ENCODE measurements at regions not wholly inside any gene's neighbourhood (a gene's known extent, or its start where the extent isn't known, plus 50 kb on each side); places are given as distances from the start of the nearest gene placed in this dataset.
A peak's percentile ranks its signal among the peaks of the same experiment; 100 is the strongest.

DNA sequence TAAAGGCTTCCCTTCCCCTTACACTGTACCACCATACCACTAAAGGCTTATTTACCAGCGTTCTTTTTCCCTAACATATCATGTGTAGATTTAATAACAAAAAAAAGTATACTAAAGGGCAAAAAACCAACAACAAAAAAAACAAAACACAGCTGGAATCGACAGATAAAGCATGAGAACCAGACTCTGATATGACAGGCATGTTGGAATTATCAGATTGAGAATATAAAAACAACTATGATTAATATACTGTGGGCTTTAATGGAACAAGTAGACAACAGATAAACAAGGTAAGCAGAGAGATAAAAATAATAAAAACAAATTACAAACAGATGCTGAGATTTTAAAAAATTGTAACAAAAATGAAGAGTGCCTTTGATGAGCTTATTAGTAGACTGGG lies 754.1 kb upstream of the MDGA2 start:
- no peaks in the 10 kb centered on the region for H3K27me3 ChIP-seq (ENCODE audit: insufficient read depth, low read length)
- no peak overlapping the region for H2AFZ ChIP-seq (ENCODE audit: low read depth, low read length)
- H3K36me3 ChIP-seq (ENCODE audit: insufficient read depth, low read length): no peaks in the 10 kb centered on the region
- no peak overlapping the region for H3K4me3 ChIP-seq (ENCODE audit: low read length)
- H3K4me1 ChIP-seq (ENCODE audit: insufficient read depth, low read length): no peaks in the 10 kb centered on the region
- no peaks in the 10 kb centered on the region for H3K9me3 ChIP-seq (ENCODE audit: low read length)

DNA sequence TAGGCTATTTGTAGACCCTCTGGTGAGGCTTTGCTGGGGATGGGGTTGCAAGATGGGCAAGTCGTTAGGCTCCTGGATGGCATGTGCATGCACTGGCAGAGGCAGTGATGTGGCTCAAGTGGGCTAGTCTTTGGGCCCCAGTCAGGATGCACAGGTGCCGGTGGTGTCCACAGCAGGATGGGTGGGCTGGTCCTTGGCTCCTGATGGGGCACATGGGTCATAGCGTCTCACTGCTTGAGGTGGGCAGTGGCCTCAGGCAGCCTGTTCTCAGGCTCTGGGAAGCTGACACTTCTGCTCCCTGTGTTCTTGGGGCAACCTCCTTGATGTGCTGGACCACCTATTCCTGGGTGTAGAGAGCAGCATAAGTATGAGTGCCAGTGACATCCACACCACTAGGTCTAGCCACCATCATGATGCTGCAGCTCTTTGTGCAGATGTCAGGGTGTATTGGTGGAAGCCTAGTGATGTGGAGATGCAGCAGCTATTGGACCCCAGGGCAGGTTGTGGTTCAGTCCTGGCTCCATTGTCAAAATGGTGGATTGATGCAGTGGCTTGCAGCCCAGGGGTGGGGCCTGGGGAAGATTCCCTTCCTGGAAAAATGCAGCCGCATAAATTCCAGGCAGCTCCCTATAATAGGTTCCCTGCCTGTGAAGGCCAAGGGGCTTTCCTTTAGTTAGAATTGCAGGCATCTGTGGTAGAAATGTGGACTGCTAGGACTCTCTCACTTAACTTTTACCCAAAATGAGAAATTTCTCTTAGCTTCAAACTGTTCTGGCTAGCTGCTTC lies 742.5 kb upstream of the MDGA2 start:
- H2AFZ ChIP-seq (ENCODE audit: low read depth, low read length): no peak overlapping the region
- no peak overlapping the region for H3K4me3 ChIP-seq (ENCODE audit: low read length)
- H3K4me1 ChIP-seq (ENCODE audit: insufficient read depth, low read length): no peaks in the 10 kb centered on the region

DNA sequence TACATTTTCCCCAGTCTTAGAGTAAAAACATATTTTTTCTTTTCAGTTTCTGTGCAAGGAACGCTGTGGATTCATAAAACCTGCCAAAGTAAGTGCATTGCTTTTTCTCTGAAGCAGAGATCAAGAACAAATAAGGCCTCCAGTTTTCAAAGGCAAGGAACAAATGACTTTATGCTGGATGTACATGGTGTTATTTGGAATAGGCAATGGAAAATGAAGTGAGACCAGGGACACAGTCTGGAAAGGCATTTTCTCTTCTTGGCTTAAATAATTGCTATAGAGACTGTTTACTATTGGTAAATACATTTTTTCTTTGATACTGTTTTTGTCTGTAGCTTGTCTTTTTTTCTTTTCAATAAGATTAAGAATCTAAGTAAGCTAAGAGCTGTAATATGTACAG lies 725.9 kb upstream of the MDGA2 start:
- no peaks in the 10 kb centered on the region for H3K27me3 ChIP-seq (ENCODE audit: insufficient read depth, low read length)
- no peaks in the 10 kb centered on the region for H3K4me1 ChIP-seq (ENCODE audit: insufficient read depth, low read length)
- no peaks in the 10 kb centered on the region for H3K36me3 ChIP-seq (ENCODE audit: insufficient read depth, low read length)
- H2AFZ ChIP-seq (ENCODE audit: low read depth, low read length): no peak overlapping the region
- no peaks in the 10 kb centered on the region for H3K9me3 ChIP-seq (ENCODE audit: low read length)
- no peak overlapping the region for H3K4me3 ChIP-seq (ENCODE audit: low read length)

More for the DNA sequence above, 742.5 kb upstream of the MDGA2 start:
- no peaks in the 10 kb centered on the region for H3K27me3 ChIP-seq (ENCODE audit: insufficient read depth, low read length)
- no peaks in the 10 kb centered on the region for H3K36me3 ChIP-seq (ENCODE audit: insufficient read depth, low read length)
- H3K9me3 ChIP-seq (ENCODE audit: low read length): no peaks in the 10 kb centered on the region

DNA sequence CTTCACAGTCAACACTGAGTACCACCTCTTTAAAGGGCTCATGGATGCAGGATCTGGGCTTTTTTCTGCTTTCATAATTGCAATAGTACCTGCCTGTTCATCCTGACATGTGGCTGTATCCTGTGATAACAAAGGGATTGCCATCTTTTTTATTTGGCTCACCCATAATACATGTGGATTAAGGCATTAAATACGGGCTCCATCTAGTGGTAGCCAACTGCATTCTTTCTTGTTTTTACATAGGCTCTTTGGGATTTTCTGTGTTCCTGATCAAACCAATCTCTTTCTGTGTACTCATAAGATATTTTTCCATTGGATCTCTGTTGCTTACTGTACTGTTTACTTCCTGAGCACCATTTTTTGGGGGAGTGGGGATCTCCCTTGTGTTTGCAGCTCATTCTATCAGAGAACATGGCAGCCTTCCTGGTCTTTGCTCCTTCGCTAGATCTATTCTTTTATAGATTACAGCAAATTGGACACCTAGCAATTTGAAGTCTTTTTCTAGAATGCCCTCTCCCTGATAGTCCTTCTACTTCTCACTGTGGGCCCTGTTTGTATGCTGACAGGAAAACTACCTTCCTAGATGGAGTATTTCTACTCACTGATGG lies 723.4 kb upstream of the MDGA2 start:
- no peak overlapping the region for H3K4me3 ChIP-seq (ENCODE audit: low read length)

DNA sequence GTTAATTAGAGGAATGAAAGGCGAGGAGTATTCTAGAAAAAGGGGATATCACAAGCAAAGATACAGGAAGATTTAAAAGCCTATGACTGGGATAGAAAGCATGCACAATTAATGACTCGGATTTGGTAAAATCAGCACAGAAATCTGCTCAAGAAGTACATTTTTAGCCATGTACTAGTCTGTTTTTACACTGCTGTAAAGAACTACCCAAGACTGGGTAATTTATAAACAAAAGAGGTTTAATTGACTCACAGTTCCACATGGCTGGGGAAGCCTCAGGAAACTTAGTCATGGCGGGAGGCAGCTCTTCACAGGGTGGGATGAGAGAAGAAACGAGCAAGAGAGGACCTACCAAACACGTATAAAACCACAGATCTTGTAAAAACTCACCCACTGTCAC lies 716.3 kb upstream of the MDGA2 start:
- H3K27me3 ChIP-seq (ENCODE audit: insufficient read depth, low read length): no peaks in the 10 kb centered on the region
- no peak overlapping the region for H2AFZ ChIP-seq (ENCODE audit: low read depth, low read length)
- H3K36me3 ChIP-seq (ENCODE audit: insufficient read depth, low read length): no peaks in the 10 kb centered on the region
- no peaks in the 10 kb centered on the region for H3K4me1 ChIP-seq (ENCODE audit: insufficient read depth, low read length)
- H3K4me3 ChIP-seq (ENCODE audit: low read length): no peak overlapping the region
- H3K9me3 ChIP-seq (ENCODE audit: low read length): no peaks in the 10 kb centered on the region

More for the DNA sequence above, 723.4 kb upstream of the MDGA2 start:
- Histone ChIP-seq H2AFZ (ENCODE audit: low read depth, low read length) (peak overlapping the region; percentile 27), H3K4me1 (ENCODE audit: insufficient read depth, low read length) (no peaks in the 10 kb centered on the region), H3K27me3 (ENCODE audit: insufficient read depth, low read length) (no peaks in the 10 kb centered on the region), H3K36me3 (ENCODE audit: insufficient read depth, low read length) (no peaks in the 10 kb centered on the region), H3K9me3 (ENCODE audit: low read length) (no peaks in the 10 kb centered on the region)

DNA sequence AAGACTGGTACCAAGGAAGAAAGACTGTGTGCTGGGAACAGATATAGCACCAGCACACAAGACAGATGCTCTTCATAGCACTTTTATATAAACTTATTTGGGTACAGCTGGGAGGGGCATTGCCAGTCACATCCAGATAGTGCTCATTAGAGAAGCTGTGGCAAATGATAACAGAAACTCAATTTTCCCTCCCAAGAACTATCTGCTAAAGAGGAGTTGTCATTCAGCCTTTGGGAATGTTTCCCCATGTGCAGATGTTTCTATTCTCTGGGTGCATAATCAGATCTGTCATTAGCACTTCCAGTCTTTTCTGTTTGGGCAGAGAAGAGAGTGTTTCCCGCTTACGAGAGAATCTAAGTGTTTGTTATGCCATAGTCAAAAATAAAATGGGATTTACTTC lies 714.9 kb upstream of the MDGA2 start:
- Histone ChIP-seq H2AFZ (ENCODE audit: low read depth, low read length) (no peak overlapping the region), H3K9me3 (ENCODE audit: low read length) (no peaks in the 10 kb centered on the region), H3K36me3 (ENCODE audit: insufficient read depth, low read length) (no peaks in the 10 kb centered on the region), H3K4me1 (ENCODE audit: insufficient read depth, low read length) (no peaks in the 10 kb centered on the region), H3K27me3 (ENCODE audit: insufficient read depth, low read length) (no peaks in the 10 kb centered on the region), H3K4me3 (ENCODE audit: low read length) (no peak overlapping the region)

DNA sequence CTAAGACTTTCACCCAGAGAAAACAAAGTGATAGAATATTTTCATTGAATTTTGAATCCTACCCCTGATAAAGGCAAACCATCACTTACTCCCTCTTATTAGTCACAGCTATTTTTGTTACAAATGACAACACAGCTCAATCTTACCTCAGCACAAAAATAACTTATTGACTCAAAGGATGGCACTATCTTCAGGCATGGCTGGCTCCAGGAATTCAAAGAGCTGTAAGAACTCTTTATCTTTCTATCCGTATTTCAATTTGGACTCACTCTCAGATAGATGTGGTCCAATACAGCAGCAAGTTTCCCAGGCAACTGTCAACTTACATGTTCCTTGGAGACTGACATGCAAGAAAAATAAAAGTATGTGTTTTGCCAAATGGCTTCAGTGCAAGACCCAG lies 709.4 kb upstream of the MDGA2 start:
- Histone ChIP-seq H2AFZ (ENCODE audit: low read depth, low read length) (no peak overlapping the region), H3K4me1 (ENCODE audit: insufficient read depth, low read length) (no peaks in the 10 kb centered on the region), H3K27me3 (ENCODE audit: insufficient read depth, low read length) (no peaks in the 10 kb centered on the region), H3K36me3 (ENCODE audit: insufficient read depth, low read length) (no peaks in the 10 kb centered on the region), H3K4me3 (ENCODE audit: low read length) (no peak overlapping the region), H3K9me3 (ENCODE audit: low read length) (no peaks in the 10 kb centered on the region)

DNA sequence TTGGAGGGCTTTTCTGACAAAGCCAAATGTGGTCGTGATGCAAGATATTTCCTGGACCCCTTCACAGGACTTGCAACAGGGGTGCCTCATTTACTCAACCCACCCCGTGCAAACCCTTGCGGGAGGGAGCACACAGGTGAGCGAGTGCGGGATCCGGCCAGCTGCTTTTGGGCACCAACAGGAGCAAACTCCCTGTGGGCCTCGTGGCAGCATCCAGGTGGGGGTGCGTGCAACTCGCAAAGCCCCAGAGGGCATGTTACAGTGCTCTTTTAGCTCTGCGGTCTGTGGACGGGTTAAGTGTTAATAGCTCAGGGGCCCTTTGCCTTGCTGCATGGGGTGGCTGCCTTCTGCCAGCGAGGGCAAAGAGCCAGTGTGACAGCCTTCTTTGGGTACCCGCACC lies 707.6 kb upstream of the MDGA2 start:
- no peak overlapping the region for H3K4me3 ChIP-seq (ENCODE audit: low read length)
- no peaks in the 10 kb centered on the region for H3K9me3 ChIP-seq (ENCODE audit: low read length)
- no peaks in the 10 kb centered on the region for H3K36me3 ChIP-seq (ENCODE audit: insufficient read depth, low read length)
- no peaks in the 10 kb centered on the region for H3K4me1 ChIP-seq (ENCODE audit: insufficient read depth, low read length)
- no peak overlapping the region for H2AFZ ChIP-seq (ENCODE audit: low read depth, low read length)
- no peaks in the 10 kb centered on the region for H3K27me3 ChIP-seq (ENCODE audit: insufficient read depth, low read length)

DNA sequence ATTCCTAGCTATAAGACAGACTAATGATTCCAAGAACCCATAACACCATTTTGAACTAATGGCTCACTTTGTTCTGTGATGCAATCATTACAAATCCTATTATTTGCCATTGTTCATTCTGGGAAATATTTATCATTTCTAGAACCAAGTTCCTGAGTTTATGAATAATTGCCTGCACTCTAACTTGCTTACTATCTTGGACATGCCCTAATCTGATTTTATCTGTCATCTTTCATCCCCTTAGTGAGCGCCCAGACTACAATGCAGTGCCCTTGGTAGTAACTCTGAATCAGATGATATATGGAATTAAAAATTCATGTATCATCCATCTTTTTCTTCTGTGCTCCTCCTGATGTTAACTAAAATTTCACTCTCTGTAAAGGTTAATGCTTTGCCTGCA lies 703.1 kb upstream of the MDGA2 start:
- H3K4me1 ChIP-seq (ENCODE audit: insufficient read depth, low read length): no peaks in the 10 kb centered on the region
- no peaks in the 10 kb centered on the region for H3K9me3 ChIP-seq (ENCODE audit: low read length)
- no peaks in the 10 kb centered on the region for H3K27me3 ChIP-seq (ENCODE audit: insufficient read depth, low read length)
- H3K4me3 ChIP-seq (ENCODE audit: low read length): no peak overlapping the region
- H2AFZ ChIP-seq (ENCODE audit: low read depth, low read length): no peak overlapping the region
- H3K36me3 ChIP-seq (ENCODE audit: insufficient read depth, low read length): no peaks in the 10 kb centered on the region

DNA sequence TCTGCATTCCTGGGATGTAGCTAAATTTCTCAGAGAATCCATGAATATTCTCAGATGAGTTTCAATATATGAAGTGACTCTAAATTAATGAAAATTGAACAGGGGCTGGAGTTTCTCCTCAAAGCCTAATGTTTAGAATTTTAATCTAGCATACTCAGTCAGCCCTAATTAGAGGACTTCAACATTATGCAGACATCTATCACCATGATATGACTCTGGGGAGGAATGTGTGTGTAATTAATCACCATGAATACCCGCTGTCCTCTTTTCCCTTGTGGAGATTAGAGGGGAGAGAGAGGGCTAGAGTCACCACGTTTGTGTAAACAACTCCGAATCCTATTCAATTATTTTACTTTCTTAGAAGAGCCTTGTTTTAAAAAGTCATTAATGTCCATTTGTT lies 698.6 kb upstream of the MDGA2 start:
- H2AFZ ChIP-seq (ENCODE audit: low read depth, low read length): no peak overlapping the region
- no peaks in the 10 kb centered on the region for H3K36me3 ChIP-seq (ENCODE audit: insufficient read depth, low read length)
- no peaks in the 10 kb centered on the region for H3K9me3 ChIP-seq (ENCODE audit: low read length)
- H3K4me1 ChIP-seq (ENCODE audit: insufficient read depth, low read length): no peaks in the 10 kb centered on the region
- H3K4me3 ChIP-seq (ENCODE audit: low read length): no peak overlapping the region
- no peaks in the 10 kb centered on the region for H3K27me3 ChIP-seq (ENCODE audit: insufficient read depth, low read length)

DNA sequence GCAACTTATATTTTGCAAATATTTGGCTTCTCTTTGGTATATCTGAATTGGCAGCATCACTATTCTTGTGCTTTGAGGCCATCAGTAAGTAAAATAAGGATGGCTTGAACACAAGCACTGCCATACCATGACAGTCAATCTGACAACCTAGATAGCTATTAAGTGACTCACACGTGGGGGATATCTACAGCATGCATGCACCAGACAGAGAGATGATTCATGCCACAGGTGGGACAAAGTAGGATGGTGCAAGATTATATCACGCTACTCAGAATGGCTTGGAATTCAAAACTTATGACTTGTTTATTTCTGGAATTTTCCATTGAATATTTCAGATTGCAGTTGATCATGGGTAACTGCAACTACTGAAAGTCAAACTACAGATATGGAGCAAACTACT lies 675.6 kb upstream of the MDGA2 start:
- Histone ChIP-seq H3K4me1 (ENCODE audit: insufficient read depth, low read length) (no peaks in the 10 kb centered on the region), H3K4me3 (ENCODE audit: low read length) (no peak overlapping the region), H3K27me3 (ENCODE audit: insufficient read depth, low read length) (no peaks in the 10 kb centered on the region), H2AFZ (ENCODE audit: low read depth, low read length) (no peak overlapping the region), H3K9me3 (ENCODE audit: low read length) (no peaks in the 10 kb centered on the region), H3K36me3 (ENCODE audit: insufficient read depth, low read length) (no peaks in the 10 kb centered on the region)

DNA sequence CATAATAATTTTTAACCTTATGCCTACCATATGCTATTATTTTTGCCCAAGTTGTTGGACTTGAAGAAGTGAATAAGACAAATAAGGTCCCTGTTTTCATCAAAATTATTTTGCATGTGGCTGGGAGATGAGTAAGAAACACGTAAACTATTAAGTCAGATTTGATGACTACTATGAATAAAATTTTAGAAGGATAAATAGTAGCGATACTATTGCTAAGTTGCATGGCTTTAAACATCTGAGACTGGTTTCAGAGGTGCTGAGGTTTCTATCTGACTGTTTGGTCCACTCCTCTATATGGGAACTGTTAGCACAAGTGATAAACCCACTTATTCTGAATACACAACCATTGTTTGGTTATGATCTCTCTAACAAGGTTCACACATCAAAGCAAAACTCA lies 674.3 kb upstream of the MDGA2 start:
- Histone ChIP-seq H3K9me3 (ENCODE audit: low read length) (no peaks in the 10 kb centered on the region), H3K4me3 (ENCODE audit: low read length) (no peak overlapping the region), H2AFZ (ENCODE audit: low read depth, low read length) (no peak overlapping the region), H3K4me1 (ENCODE audit: insufficient read depth, low read length) (no peaks in the 10 kb centered on the region), H3K36me3 (ENCODE audit: insufficient read depth, low read length) (no peaks in the 10 kb centered on the region), H3K27me3 (ENCODE audit: insufficient read depth, low read length) (no peaks in the 10 kb centered on the region)

DNA sequence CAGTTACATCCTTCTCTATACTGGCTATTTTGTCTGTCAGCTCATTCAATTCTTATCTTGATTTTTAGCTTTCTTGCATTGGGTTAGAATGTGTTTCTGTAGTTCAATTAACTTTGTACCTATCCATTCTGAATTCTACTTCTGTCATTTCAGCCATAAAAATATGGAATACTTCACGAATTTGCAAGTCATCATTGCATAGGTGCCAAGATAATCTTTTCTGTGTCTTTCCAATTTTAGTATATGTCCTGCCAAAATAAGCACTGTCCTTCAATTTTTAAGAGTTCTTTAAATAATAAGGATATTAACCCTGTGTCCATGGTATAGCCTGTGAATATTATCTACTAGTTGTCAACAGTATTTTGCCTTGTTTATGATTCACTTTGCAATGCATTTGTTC lies 665.7 kb upstream of the MDGA2 start:
- H3K27me3 ChIP-seq (ENCODE audit: insufficient read depth, low read length): no peaks in the 10 kb centered on the region
- no peaks in the 10 kb centered on the region for H3K4me1 ChIP-seq (ENCODE audit: insufficient read depth, low read length)
- no peaks in the 10 kb centered on the region for H3K36me3 ChIP-seq (ENCODE audit: insufficient read depth, low read length)
- no peak overlapping the region for H2AFZ ChIP-seq (ENCODE audit: low read depth, low read length)
- H3K9me3 ChIP-seq (ENCODE audit: low read length): no peaks in the 10 kb centered on the region
- no peak overlapping the region for H3K4me3 ChIP-seq (ENCODE audit: low read length)

All from neuron (in vitro differentiated cells).